Karpas-422 (cell line): ENCODE measurements at regions not wholly inside any gene's neighbourhood (a gene's known extent, or its start where the extent isn't known, plus 50 kb on each side); places are given as distances from the start of the nearest gene placed in this dataset.
"Not testable (repeated sequence)": the region's sequence is repeated elsewhere in the genome, so short reads cannot be mapped to it uniquely, and the experiment has no call there.

Source experiments
- DNase-seq: peaks from one replicate; pipeline ENCODE4 v3.0.0-alpha.2; 2015
- H2AFZ ChIP-seq: fragments of 200-600 bp; sonication (generic); 2 replicates; pipeline ENCODE4 v1.6.1; 2014; ENCODE audit warnings: antibody characterized with exemption, low read length, mixed read lengths
- H3K27ac ChIP-seq: fragments of 200-600 bp; sonication (generic); 2 replicates; pipeline ENCODE4 v1.5.1; 2014; ENCODE audit warnings: mild to moderate bottlenecking, low read length, moderate library complexity
- H3K27me3 ChIP-seq: fragments of 200-600 bp; sonication (generic); 2 replicates; pipeline ENCODE4 v1.6.1; 2014; ENCODE audit warnings: low read length, mixed read lengths
- H3K36me3 ChIP-seq: fragments of 200-600 bp; sonication (generic); 2 replicates; pipeline ENCODE4 v1.6.1; 2014; ENCODE audit warnings: low read length, mixed read lengths; ENCODE audit not compliant: insufficient read depth
- H3K4me1 ChIP-seq: fragments of 200-600 bp; sonication (generic); 2 replicates; pipeline ENCODE4 v1.6.1; 2014; ENCODE audit warnings: mild to moderate bottlenecking, low read length, mixed read lengths
- H3K4me2 ChIP-seq: fragments of 200-600 bp; sonication (generic); 2 replicates; pipeline ENCODE4 v1.6.1; 2014; ENCODE audit warnings: low read length, low read depth, mild to moderate bottlenecking; ENCODE audit not compliant: poor library complexity, severe bottlenecking
- H3K4me3 ChIP-seq: fragments of 200-600 bp; sonication (generic); 2 replicates; pipeline ENCODE4 v1.5.1; 2014; ENCODE audit warnings: mild to moderate bottlenecking, antibody characterized with exemption, low read length, mixed read lengths
- H3K79me2 ChIP-seq: fragments of 200-600 bp; sonication (generic); 2 replicates; pipeline ENCODE4 v1.6.1; 2014; ENCODE audit warnings: mild to moderate bottlenecking, low read length, mixed read lengths
- H3K9ac ChIP-seq: fragments of 200-600 bp; sonication (generic); 2 replicates; pipeline ENCODE4 v1.6.0; 2014; ENCODE audit warnings: low read length
- H3K9me2 ChIP-seq: fragments of 200-600 bp; sonication (generic), shearing (Covaris generic); replicated peaks from 2 replicates; pipeline ENCODE4 v1.6.0; 2014; ENCODE audit warnings: mild to moderate bottlenecking, low read length, moderate library complexity; ENCODE audit not compliant: insufficient read depth
- H3K9me3 ChIP-seq: fragments of 300-700, 200-600 bp; sonication (generic); 2 replicates; pipeline ENCODE4 v1.6.1; 2014; ENCODE audit warnings: low read length, mixed read lengths
- H4K20me1 ChIP-seq: fragments of 200-600 bp; sonication (generic); 2 replicates; pipeline ENCODE4 v1.6.1; 2014; ENCODE audit warnings: mild to moderate bottlenecking, antibody characterized with exemption, low read length, low read depth; ENCODE audit not compliant: insufficient read depth

DNA sequence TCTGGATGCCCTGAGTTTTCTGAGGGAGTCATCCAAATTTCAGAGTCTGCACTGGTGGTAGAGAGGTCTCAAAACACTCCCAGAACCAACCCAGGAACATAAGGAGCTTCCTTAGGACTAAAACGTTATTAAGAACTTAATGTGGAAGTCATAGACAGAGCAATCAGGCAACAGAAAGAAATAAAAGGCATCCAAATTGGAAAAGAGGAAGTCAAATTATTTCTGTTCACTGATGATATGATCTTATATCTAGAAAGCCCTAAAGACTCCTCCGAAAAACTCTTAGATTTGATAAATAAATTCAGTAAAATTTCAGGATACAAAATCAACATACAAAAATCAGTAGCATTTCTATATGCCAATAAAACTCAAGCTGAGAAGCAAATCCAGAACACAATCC, 63.7 kb downstream of the KCNC4 start:
- not testable (repeated sequence) for H3K27ac ChIP-seq, H3K27me3 ChIP-seq, DNase-seq, H4K20me1 ChIP-seq, H2AFZ ChIP-seq, H3K36me3 ChIP-seq, H3K4me3 ChIP-seq, H3K4me2 ChIP-seq, H3K79me2 ChIP-seq, H3K9ac ChIP-seq, H3K9me3 ChIP-seq, H3K9me2 ChIP-seq, H3K4me1 ChIP-seq

DNA sequence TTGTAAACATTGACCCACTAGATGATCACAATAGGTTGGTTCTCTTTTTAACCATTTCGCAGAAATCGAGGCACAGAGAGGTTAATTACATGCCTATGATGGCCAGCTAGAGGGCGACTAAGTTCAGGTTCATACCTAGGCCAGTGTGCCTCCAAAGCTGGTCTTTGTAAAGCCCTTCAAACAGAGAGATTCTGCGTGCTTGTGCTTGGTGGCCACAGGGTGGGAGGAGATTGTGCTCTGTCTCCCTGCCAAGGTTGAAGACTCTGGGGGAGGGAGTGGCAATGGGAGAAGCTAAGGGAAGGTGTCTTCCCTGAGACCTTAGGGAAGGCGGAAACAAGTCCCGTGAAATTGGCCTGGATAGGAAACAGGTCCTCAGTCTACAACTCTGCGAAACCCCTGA, 59.1 kb upstream of the RBM15 start:
- H3K27ac ChIP-seq: no peak overlapping the region
- no peaks in the 10 kb centered on the region for H3K79me2 ChIP-seq
- no peaks in the 10 kb centered on the region for H3K36me3 ChIP-seq
- no peaks in the 10 kb centered on the region for H3K9me2 ChIP-seq
- no peaks in the 10 kb centered on the region for H4K20me1 ChIP-seq
- no peaks in the 10 kb centered on the region for H3K27me3 ChIP-seq
- no peak for DNase-seq
- no peaks in the 10 kb centered on the region for H3K4me1 ChIP-seq
- H3K4me3 ChIP-seq: no peak overlapping the region
- no peak overlapping the region for H2AFZ ChIP-seq
- H3K4me2 ChIP-seq: no peak overlapping the region
- H3K9ac ChIP-seq: no peak overlapping the region
- no peaks in the 10 kb centered on the region for H3K9me3 ChIP-seq

DNA sequence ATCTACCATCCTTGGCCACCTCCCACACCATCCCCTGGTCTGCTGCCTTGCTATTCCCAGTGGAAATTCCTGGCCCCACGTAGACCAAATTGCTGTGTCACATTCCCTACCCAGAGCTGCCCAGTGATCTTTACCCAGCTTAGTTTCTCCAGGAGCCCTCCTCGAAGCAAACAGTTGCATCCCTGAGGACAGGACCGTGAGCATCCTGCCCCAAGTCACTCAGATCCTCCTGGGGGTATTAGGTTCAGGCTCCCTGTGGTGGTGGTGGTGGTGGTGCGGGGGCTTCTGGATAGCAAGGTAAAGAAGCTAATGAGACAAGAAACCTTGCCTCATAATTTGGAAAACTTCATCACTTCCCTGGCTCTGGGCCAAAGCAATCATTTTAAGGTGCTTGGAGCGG, 58.4 kb upstream of the RBM15 start:
- no peaks in the 10 kb centered on the region for H3K4me1 ChIP-seq
- no peak overlapping the region for H3K27ac ChIP-seq
- no peaks in the 10 kb centered on the region for H3K36me3 ChIP-seq
- H3K4me3 ChIP-seq: no peak overlapping the region
- H3K9me3 ChIP-seq: no peaks in the 10 kb centered on the region
- H3K27me3 ChIP-seq: no peaks in the 10 kb centered on the region
- no peak overlapping the region for H2AFZ ChIP-seq
- H4K20me1 ChIP-seq: no peaks in the 10 kb centered on the region
- H3K79me2 ChIP-seq: no peaks in the 10 kb centered on the region
- no peak overlapping the region for H3K9ac ChIP-seq
- no peak overlapping the region for H3K4me2 ChIP-seq
- DNase-seq: no peak
- no peaks in the 10 kb centered on the region for H3K9me2 ChIP-seq

DNA sequence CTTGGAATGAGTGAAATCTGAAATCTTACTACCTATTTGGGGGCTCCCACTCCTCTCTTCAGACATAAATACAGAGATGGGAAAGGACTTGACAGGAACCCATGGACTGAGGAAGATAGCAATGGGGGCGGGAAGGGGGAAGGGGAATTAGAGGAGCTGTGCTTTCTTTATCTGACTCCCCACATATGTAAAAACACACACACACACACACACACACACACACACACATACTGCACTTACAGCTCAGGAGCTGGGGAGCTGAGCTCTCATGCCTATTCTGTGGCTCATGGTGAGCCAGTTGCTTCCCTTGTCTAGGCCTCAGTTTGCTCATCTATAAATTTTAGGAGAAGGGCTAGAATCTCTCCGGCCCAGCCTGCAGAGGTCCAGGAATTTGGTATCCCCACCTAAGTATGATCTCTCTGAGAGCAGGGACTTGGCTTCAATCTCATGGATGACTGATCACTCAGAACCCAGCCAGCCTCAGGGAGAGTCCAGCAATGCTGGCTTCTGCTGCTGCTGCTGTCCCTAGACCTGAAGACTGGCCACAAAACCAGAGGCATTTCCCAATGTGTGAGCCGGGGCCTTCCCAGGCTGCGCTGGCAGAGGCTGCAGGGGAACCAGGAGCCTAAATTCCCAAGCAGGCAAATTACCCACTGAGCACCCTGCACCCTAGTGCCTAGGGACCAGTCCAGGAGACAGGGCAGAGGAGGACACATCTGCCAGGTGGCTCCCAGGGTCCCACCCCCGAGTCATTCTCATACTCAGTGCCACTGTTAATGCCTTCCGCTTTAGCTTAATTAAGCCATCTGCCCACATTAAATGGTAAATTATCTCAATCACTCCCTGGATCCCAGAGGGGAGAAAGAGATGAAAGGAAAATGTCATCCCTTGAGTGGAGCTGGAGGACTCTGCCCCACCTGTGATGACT, 57.5 kb upstream of the RBM15 start:
- no peak overlapping the region for H2AFZ ChIP-seq
- H3K36me3 ChIP-seq: no peaks in the 10 kb centered on the region
- H3K4me2 ChIP-seq: no peak overlapping the region
- DNase-seq: no peak
- H3K79me2 ChIP-seq: no peaks in the 10 kb centered on the region
- no peaks in the 10 kb centered on the region for H4K20me1 ChIP-seq
- H3K9me3 ChIP-seq: no peaks in the 10 kb centered on the region
- no peak overlapping the region for H3K9ac ChIP-seq
- H3K27ac ChIP-seq: no peak overlapping the region
- no peaks in the 10 kb centered on the region for H3K4me1 ChIP-seq
- no peaks in the 10 kb centered on the region for H3K27me3 ChIP-seq
- no peaks in the 10 kb centered on the region for H3K9me2 ChIP-seq
- H3K4me3 ChIP-seq: no peak overlapping the region

DNA sequence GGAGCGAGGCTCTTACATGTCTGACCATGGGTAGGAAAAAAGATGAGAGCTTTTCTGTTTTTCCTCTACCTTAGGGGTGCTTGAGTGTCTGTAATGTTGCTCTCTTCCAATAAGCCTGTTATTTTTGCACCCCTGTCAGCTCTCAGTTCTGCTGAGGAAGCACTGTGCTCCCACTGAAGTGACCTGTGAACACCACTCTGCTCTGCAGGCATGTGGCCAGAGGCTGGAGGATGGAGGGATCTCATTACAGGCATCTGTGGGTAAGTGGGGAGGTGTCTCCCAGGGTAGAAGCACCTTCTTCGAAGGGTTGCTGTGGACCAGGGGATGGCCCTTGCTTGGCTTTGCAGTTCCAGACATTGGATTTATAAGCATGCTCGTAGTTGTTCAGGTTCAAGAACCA, 56.8 kb upstream of the RBM15 start:
- no peaks in the 10 kb centered on the region for H3K27me3 ChIP-seq
- H2AFZ ChIP-seq: no peak overlapping the region
- H3K9ac ChIP-seq: no peak overlapping the region
- no peaks in the 10 kb centered on the region for H3K36me3 ChIP-seq
- no peak overlapping the region for H3K27ac ChIP-seq
- H3K4me2 ChIP-seq: no peak overlapping the region
- H3K9me3 ChIP-seq: no peaks in the 10 kb centered on the region
- no peaks in the 10 kb centered on the region for H3K4me1 ChIP-seq
- H3K9me2 ChIP-seq: no peaks in the 10 kb centered on the region
- no peak overlapping the region for H3K4me3 ChIP-seq
- no peaks in the 10 kb centered on the region for H4K20me1 ChIP-seq
- DNase-seq: no peak
- no peaks in the 10 kb centered on the region for H3K79me2 ChIP-seq

DNA sequence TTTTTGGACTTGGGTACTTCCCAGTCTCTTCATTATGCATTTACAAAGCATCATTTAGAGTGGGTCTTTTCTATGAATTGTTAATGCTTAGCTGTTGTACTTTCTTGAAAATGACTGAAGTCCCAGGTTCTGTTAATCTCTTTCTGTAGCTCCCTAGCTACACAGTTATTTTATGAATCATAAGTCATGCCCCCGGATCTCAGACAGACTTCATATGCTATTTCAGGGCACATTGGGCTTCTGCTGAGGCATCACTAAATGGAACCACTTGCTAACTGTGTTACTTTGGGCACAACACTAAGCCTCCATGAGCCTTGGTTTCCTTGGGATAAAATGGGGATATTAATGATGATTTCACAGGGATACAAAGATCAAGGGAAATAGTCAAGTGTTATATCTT, 55.5 kb upstream of the RBM15 start:
- no peaks in the 10 kb centered on the region for H3K36me3 ChIP-seq
- H3K9ac ChIP-seq: no peak overlapping the region
- no peaks in the 10 kb centered on the region for H3K9me3 ChIP-seq
- no peaks in the 10 kb centered on the region for H4K20me1 ChIP-seq
- no peak for DNase-seq
- H3K4me2 ChIP-seq: no peak overlapping the region
- H3K27me3 ChIP-seq: no peaks in the 10 kb centered on the region
- no peak overlapping the region for H3K4me3 ChIP-seq
- no peaks in the 10 kb centered on the region for H3K9me2 ChIP-seq
- H3K27ac ChIP-seq: no peak overlapping the region
- H3K79me2 ChIP-seq: no peaks in the 10 kb centered on the region
- no peak overlapping the region for H2AFZ ChIP-seq
- H3K4me1 ChIP-seq: no peaks in the 10 kb centered on the region

DNA sequence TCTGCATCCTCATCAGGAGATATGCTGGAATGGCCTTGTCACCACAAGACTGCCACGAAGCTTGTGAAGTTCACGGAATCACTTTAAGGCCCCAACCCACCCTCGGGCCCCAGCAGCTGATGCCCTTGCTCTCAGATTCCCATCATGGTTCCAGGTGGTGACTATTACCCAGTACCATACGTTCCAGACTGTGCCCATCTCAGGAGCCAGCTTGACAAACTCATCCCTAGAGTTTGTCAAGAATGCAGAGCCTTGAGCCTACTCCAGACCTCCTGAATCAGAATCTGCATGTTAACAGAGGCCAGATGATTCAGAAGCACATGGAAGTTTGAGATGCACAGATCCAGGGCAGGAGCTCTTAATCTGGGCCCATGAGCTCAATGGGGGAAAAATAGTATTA, 53.9 kb upstream of the RBM15 start:
- Histone ChIP-seq H3K9me2 (no peaks in the 10 kb centered on the region), H3K4me2 (no peak overlapping the region), H3K79me2 (no peaks in the 10 kb centered on the region), H3K4me1 (no peaks in the 10 kb centered on the region), H3K27ac (no peak overlapping the region), H2AFZ (no peak overlapping the region), H3K4me3 (no peak overlapping the region), H3K9me3 (no peaks in the 10 kb centered on the region), H3K36me3 (no peaks in the 10 kb centered on the region), H4K20me1 (no peaks in the 10 kb centered on the region), H3K9ac (no peak overlapping the region), H3K27me3 (no peaks in the 10 kb centered on the region)
- no peak for DNase-seq

DNA sequence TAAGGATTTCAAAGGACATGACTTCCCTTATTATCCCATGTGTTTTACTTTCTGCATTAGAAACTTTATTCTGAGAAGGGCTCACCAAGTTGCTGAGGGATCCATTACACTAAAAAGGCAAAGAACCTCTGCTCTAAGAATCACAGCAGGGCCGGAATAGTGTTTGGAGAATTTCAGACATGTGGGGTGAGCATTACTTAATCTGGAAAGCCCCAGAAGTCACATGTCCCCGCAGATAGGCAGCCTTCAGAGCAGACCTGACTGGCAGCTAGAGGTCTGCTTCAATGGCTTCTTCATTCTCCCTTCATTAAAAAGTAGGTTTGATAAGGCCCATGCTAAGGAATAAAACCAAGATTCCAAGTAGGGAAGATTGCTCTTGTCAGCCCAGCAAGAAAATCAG, 52.6 kb upstream of the RBM15 start:
- Histone ChIP-seq H3K79me2 (no peaks in the 10 kb centered on the region), H4K20me1 (no peaks in the 10 kb centered on the region), H3K4me2 (no peak overlapping the region), H3K27me3 (no peaks in the 10 kb centered on the region), H2AFZ (no peak overlapping the region), H3K4me1 (no peaks in the 10 kb centered on the region), H3K4me3 (no peak overlapping the region), H3K27ac (no peak overlapping the region), H3K9me3 (no peaks in the 10 kb centered on the region), H3K9ac (no peak overlapping the region), H3K36me3 (no peaks in the 10 kb centered on the region), H3K9me2 (no peaks in the 10 kb centered on the region)
- no peak for DNase-seq
